GM12878 (cell line): ENCODE measurements at regions not wholly inside any gene's neighbourhood (a gene's known extent, or its start where the extent isn't known, plus 50 kb on each side); places are given as distances from the start of the nearest gene placed in this dataset.

Experiments used
- MEF2B ChIP-seq: fragments of 450-650 bp; IDR thresholded peaks from 2 replicates; pipeline ENCODE4 v1.6.1; 2018; ENCODE audit warnings: mild to moderate bottlenecking, moderate library complexity; ENCODE audit not compliant: partially characterized antibody, poor library complexity, severe bottlenecking
- MTA3 ChIP-seq: IDR thresholded peaks from 2 replicates; pipeline ENCODE4 v1.6.1; 2012; ENCODE audit warnings: low read length, inconsistent platforms, borderline replicate concordance
- NR2C2 ChIP-seq: IDR thresholded peaks from 2 replicates; pipeline ENCODE4 v1.6.1; 2011; ENCODE audit warnings: borderline replicate concordance, low read depth; ENCODE audit not compliant: control insufficient read depth, insufficient read length
- PBX3 ChIP-seq: IDR thresholded peaks from 2 replicates; pipeline ENCODE4 v1.6.1; 2011; ENCODE audit warnings: mild to moderate bottlenecking, low read depth, low read length, moderate library complexity; ENCODE audit not compliant: insufficient replicate concordance
- POLR2A ChIP-seq: IDR thresholded peaks from 2 replicates; pipeline ENCODE4 v1.6.1; 2011; ENCODE audit warnings: low read depth, mild to moderate bottlenecking, low read length
- SREBF2 ChIP-seq: IDR thresholded peaks from 2 replicates; pipeline ENCODE4 v1.6.1; 2012; ENCODE audit warnings: mild to moderate bottlenecking, low read length
- USF2 ChIP-seq: IDR thresholded peaks from 2 replicates; pipeline ENCODE4 v1.6.1; 2011; ENCODE audit warnings: low read depth, low read length, improper control_type of control experiment, borderline replicate concordance
- ZNF622 ChIP-seq: fragments of 450-650 bp; IDR thresholded peaks from 2 replicates; pipeline ENCODE4 v1.6.1; 2017; ENCODE audit warnings: mild to moderate bottlenecking, inconsistent platforms
- ZZZ3 ChIP-seq: IDR thresholded peaks from 2 replicates; pipeline ENCODE4 v1.6.1; 2011; ENCODE audit warnings: low read depth; ENCODE audit not compliant: control insufficient read depth, insufficient read length
- TF ChIP-seq, protein P1 (sequence below): fragments of 450-650 bp; IDR thresholded peaks from 2 replicates; pipeline ENCODE4 v1.6.1; 2017; ENCODE audit warnings: mild to moderate bottlenecking, moderate library complexity

GRCh38 chr2:187838690-187839089 is 284.5 kb upstream of the TFPI start (continued):
- TF ChIP-seq ZZZ3 (no peak), SREBF2 (no peak), PBX3 (no peak), USF2 (no peak), MEF2B (no peak), POLR2A (no peak), MTA3 (no peak), ZNF622 (no peak), NR2C2 (no peak)
- TF ChIP-seq, protein P1, sequence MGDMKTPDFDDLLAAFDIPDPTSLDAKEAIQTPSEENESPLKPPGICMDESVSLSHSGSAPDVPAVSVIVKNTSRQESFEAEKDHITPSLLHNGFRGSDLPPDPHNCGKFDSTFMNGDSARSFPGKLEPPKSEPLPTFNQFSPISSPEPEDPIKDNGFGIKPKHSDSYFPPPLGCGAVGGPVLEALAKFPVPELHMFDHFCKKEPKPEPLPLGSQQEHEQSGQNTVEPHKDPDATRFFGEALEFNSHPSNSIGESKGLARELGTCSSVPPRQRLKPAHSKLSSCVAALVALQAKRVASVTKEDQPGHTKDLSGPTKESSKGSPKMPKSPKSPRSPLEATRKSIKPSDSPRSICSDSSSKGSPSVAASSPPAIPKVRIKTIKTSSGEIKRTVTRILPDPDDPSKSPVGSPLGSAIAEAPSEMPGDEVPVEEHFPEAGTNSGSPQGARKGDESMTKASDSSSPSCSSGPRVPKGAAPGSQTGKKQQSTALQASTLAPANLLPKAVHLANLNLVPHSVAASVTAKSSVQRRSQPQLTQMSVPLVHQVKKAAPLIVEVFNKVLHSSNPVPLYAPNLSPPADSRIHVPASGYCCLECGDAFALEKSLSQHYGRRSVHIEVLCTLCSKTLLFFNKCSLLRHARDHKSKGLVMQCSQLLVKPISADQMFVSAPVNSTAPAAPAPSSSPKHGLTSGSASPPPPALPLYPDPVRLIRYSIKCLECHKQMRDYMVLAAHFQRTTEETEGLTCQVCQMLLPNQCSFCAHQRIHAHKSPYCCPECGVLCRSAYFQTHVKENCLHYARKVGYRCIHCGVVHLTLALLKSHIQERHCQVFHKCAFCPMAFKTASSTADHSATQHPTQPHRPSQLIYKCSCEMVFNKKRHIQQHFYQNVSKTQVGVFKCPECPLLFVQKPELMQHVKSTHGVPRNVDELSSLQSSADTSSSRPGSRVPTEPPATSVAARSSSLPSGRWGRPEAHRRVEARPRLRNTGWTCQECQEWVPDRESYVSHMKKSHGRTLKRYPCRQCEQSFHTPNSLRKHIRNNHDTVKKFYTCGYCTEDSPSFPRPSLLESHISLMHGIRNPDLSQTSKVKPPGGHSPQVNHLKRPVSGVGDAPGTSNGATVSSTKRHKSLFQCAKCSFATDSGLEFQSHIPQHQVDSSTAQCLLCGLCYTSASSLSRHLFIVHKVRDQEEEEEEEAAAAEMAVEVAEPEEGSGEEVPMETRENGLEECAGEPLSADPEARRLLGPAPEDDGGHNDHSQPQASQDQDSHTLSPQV, result no peak
